ENCODE measurements at regions not wholly inside any gene's neighbourhood (a gene's known extent, or its start where the extent isn't known, plus 50 kb on each side); places are given as distances from the start of the nearest gene placed in this dataset.
"Not testable (repeated sequence)": the region's sequence is repeated elsewhere in the genome, so short reads cannot be mapped to it uniquely, and the experiment has no call there.

DNA sequence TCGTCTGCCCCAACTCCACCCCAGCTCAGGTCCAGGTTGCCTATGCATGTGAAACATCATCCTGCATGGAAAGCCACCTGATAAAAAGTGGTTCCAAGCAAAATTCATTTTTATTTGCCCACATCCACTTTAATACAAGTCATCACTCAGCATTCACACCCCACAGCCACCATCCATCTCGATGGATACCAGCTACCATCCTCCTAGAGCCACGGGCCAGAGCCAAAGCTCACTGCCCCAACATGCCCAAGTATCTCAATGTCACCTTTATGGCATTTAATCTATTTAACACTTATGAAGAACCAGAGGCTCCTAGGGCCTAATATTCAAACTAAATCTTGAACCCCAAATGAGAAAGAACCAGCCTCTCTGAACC is 70.5 kb downstream of the COPRS start:
- POLR2A ChIA-PET: interaction anchor here (0.6 kb wide), 1 partner anchor 9 kb away, joined by 6 read pairs; no protein-coding TSS in a partner anchor
- no peak for DNase-seq (ENCODE audit: extremely low spot score)
- no peak for TF ChIP-seq CTCF (IDR thresholded peaks at IDR 0.05; ENCODE audit: control extremely low read depth, extremely low read depth, low read depth, missing control alignments)
- CTCF ChIA-PET: interaction anchor here (1.5 kb wide), 1 partner anchor 16 kb away, joined by 6 read pairs; no protein-coding TSS in a partner anchor

- ChIA-PET CTCF (interaction anchor here (1.5 kb wide), 1 partner anchor 17 kb away, joined by 6 read pairs; no protein-coding TSS in a partner anchor), POLR2A (interaction anchor here (0.6 kb wide), 1 partner anchor 9 kb away, joined by 6 read pairs; no protein-coding TSS in a partner anchor)
- TF ChIP-seq CTCF (IDR thresholded peaks at IDR 0.05; ENCODE audit: control extremely low read depth, extremely low read depth, low read depth, missing control alignments): no peak
- DNase-seq (ENCODE audit: extremely low spot score): no peak
These were observed 71.0 kb downstream of the COPRS start for GRCh38 chr17:31787857-31788570.

GRCh38 chr17:31786796-31787481 is 72.1 kb downstream of the COPRS start:
- no peak for DNase-seq (ENCODE audit: extremely low spot score)
- POLR2A ChIA-PET: no interaction called here
- CTCF ChIA-PET: no interaction called here
- TF ChIP-seq CTCF (IDR thresholded peaks at IDR 0.05; ENCODE audit: control extremely low read depth, extremely low read depth, low read depth, missing control alignments): no peak

GRCh38 chr17:31780483-31780882 is 78.6 kb downstream of the COPRS start:
- no peak for TF ChIP-seq CTCF (IDR thresholded peaks at IDR 0.05; ENCODE audit: control extremely low read depth, extremely low read depth, low read depth, missing control alignments)
- CTCF ChIA-PET: no interaction called here
- DNase-seq (ENCODE audit: extremely low spot score): no peak
- POLR2A ChIA-PET: no interaction called here

DNA sequence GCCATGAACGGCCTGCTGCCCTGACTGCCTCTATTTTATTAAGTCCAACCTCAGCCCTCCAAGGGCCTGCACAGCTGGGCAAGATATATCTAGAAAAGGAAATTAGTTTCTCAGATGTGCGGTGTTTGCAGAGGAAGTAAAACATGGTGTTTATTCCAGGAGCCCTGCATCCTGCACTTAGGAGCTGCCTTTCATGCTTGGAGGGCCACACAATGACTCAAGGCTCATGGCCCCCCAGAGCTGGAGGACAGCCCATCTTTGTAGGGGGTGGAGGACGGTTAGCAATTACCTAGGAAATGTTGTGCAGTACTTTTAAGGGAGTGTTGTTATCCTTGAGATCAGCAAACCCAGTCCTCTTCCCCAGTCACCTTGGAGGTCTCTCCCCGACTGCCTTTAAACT is 80.5 kb downstream of the COPRS start:
- no peak for DNase-seq (ENCODE audit: extremely low spot score)
- ChIA-PET POLR2A (no interaction called here), CTCF (no interaction called here)
- no peak for TF ChIP-seq CTCF (IDR thresholded peaks at IDR 0.05; ENCODE audit: control extremely low read depth, extremely low read depth, low read depth, missing control alignments)

- CTCF ChIA-PET, POLR2A ChIA-PET: not testable (repeated sequence)
These were observed 87.7 kb downstream of the COPRS start for GRCh38 chr17:31771328-31771727.

DNA sequence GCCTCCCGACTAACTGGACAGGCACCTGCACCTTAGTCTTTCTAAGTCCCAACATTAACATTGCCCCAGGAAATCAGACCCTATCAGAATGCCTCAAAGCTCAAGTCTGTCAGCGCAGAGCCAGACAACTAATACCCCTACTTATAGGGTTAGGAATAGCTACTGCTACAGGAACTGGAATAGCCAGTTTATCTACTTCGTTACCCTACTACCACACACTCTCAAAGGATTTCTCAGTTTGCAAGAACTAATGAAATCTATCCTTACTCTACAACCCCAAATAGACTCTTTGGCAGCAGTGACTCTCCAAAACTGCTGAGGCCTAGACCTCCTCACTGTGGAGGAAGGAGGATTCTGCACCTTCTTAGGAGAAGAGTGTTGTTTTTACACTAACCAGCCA is 88.5 kb downstream of the COPRS start:
- DNase-seq (ENCODE audit: extremely low spot score); CTCF ChIA-PET; POLR2A ChIA-PET: not testable (repeated sequence)

More at GRCh38 chr17:31771328-31771727, 87.7 kb downstream of the COPRS start:
- not testable (repeated sequence) for DNase-seq (ENCODE audit: extremely low spot score)

DNA sequence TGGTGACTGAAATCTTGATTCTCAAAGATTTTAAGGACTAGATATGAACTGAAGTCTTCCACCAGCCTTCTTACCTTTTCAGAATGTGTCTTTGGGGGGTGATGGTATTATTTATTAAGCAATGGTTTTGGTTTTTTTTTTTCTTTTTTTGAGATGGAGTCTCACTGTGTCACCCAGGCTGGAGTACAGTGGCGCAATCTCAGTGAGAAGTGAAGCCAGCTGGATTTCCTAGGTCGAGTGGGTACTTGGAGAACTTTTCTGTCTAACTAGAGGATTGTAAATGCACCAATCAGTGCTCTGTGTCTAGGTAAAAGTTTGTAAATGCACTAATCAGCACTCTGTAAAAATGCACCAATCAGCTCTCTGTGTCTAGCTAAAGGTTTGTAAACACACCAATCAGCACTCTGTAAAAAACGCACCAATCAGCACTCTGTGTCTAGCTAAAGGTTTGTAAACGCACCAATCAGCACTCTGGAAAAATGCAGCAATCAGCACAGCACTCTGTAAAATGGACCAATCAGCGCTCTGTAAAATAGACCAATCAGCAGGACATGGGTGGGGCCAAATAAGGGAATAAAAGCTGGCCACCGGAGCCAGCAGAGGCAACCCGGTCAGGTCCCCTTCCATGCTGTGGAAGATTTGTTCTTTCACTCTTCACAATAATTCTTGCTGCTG is 97.1 kb downstream of the COPRS start:
- DNase-seq (ENCODE audit: extremely low spot score); POLR2A ChIA-PET: not testable (repeated sequence)
- CTCF ChIA-PET: interaction anchor here (1.5 kb wide), 1 partner anchor 10 kb away, joined by 3 read pairs; no protein-coding TSS in a partner anchor

All from GM10248 (cell line).